Smooth muscle cell (in vitro differentiated cells): ENCODE measurements at regions not wholly inside any gene's neighbourhood (a gene's known extent, or its start where the extent isn't known, plus 50 kb on each side); places are given as distances from the start of the nearest gene placed in this dataset.

Experiments
- DNase-seq: peaks from one replicate; lab custom pipeline; 2025; ENCODE audit not compliant: unreplicated experiment; lab: John Stamatoyannopoulos, UW
- H2AFZ ChIP-seq: fragments of 200-600 bp; sonication (generic); 2 replicates; pipeline ENCODE4 v1.6.0; 2016; ENCODE audit warnings: antibody characterized with exemption, low read depth, mild to moderate bottlenecking
- H3F3A ChIP-seq: fragments of 200-600 bp; sonication (generic); 2 replicates; pipeline ENCODE4 v1.6.0; 2017; ENCODE audit warnings: antibody characterized with exemption, low read depth
- H3K27ac ChIP-seq: fragments of 200-600 bp; sonication (generic); 2 replicates; pipeline ENCODE4 v1.5.1; 2016; ENCODE audit warnings: low read depth, mild to moderate bottlenecking
- H3K27me3 ChIP-seq: fragments of 200-600 bp; sonication (generic); 2 replicates; pipeline ENCODE4 v1.6.1; 2016; ENCODE audit warnings: low read depth, mild to moderate bottlenecking
- H3K36me3 ChIP-seq: fragments of 200-600 bp; sonication (generic); 2 replicates; pipeline ENCODE4 v1.5.1; 2016; ENCODE audit warnings: low read depth
- H3K4me1 ChIP-seq: fragments of 200-600 bp; sonication (generic); 2 replicates; pipeline ENCODE4 v1.5.1; 2016; ENCODE audit warnings: low read depth
- H3K4me2 ChIP-seq: fragments of 200-600 bp; sonication (generic); 2 replicates; pipeline ENCODE4 v1.6.0; 2016; ENCODE audit warnings: mild to moderate bottlenecking
- H3K4me3 ChIP-seq: fragments of 200-600 bp; sonication (generic); 2 replicates; pipeline ENCODE4 v1.5.1; 2016; ENCODE audit warnings: mild to moderate bottlenecking
- H3K79me2 ChIP-seq: fragments of 200-600 bp; sonication (generic); 2 replicates; pipeline ENCODE4 v1.6.0; 2016; ENCODE audit warnings: low read depth, mild to moderate bottlenecking
- H3K9ac ChIP-seq: fragments of 200-600 bp; sonication (generic); 2 replicates; pipeline ENCODE4 v1.6.0; 2016; ENCODE audit warnings: low read depth
- H3K9me3 ChIP-seq: fragments of 200-600 bp; sonication (generic); replicated peaks from 2 replicates; pipeline ENCODE4 v1.5.1; 2016; ENCODE audit warnings: low read depth
- H4K20me1 ChIP-seq: fragments of 200-600 bp; sonication (generic); 2 replicates; pipeline ENCODE4 v1.6.0; 2016; ENCODE audit warnings: low read depth
- WGBS: methylation state at CpG from one replicate; pipeline ENCODE4 v1.1.7; 2016; ENCODE audit warnings: low lambda C conversion rate; 5-methylcytosine and 5-hydroxymethylcytosine counted together
- TF ChIP-seq, protein P1 (sequence below): fragments of 200-600 bp; sonication (generic); IDR thresholded peaks from 2 replicates; pipeline ENCODE4 v1.5.1; 2017; ENCODE audit warnings: borderline replicate concordance, mild to moderate bottlenecking, antibody characterized with exemption; ENCODE audit not compliant: insufficient read depth, poor library complexity, severe bottlenecking

DNA sequence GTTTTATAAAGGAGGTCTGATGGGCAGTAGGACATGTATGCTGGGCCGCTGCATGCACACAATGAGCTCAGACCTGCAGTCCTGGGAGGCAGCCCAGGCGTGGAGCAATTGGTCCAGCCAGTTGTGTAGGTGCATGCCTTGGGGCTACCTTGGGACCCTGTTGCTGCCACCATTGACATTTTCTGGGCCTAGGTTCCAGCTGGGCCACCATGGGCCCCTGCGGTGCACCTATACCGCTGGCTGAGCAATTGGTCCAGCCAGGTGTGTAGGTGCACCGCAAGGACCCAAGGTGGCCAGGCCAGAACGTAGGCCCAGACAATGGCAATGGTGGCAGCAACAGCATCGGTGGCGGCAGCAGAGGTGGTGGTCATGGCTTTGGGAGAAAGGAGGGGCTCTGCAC is 143.9 kb downstream of the PXDC1 start:
- Histone ChIP-seq H3K27me3 (no peaks in the 10 kb centered on the region), H4K20me1 (no peaks in the 10 kb centered on the region), H3F3A (no peaks in the 10 kb centered on the region), H2AFZ (no peak overlapping the region), H3K9ac (no peak overlapping the region), H3K4me2 (no peak overlapping the region), H3K79me2 (no peaks in the 10 kb centered on the region), H3K36me3 (no peaks in the 10 kb centered on the region), H3K4me1 (peaks cover 8% of the 10 kb centered on the region), H3K27ac (no peak overlapping the region), H3K9me3 (no peaks in the 10 kb centered on the region), H3K4me3 (no peak overlapping the region)
- WGBS = 94% methylated on average over 8 of the region's 8 CpGs
- TF ChIP-seq, protein P1, sequence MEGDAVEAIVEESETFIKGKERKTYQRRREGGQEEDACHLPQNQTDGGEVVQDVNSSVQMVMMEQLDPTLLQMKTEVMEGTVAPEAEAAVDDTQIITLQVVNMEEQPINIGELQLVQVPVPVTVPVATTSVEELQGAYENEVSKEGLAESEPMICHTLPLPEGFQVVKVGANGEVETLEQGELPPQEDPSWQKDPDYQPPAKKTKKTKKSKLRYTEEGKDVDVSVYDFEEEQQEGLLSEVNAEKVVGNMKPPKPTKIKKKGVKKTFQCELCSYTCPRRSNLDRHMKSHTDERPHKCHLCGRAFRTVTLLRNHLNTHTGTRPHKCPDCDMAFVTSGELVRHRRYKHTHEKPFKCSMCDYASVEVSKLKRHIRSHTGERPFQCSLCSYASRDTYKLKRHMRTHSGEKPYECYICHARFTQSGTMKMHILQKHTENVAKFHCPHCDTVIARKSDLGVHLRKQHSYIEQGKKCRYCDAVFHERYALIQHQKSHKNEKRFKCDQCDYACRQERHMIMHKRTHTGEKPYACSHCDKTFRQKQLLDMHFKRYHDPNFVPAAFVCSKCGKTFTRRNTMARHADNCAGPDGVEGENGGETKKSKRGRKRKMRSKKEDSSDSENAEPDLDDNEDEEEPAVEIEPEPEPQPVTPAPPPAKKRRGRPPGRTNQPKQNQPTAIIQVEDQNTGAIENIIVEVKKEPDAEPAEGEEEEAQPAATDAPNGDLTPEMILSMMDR = no peak
- no peak for DNase-seq

GRCh38 chr6:3607171-3607570 is 144.3 kb downstream of the PXDC1 start:
- no peaks in the 10 kb centered on the region for H3K27me3 ChIP-seq
- no peak overlapping the region for H2AFZ ChIP-seq
- 93% methylated on average over 4 of the region's 4 CpGs for WGBS
- no peaks in the 10 kb centered on the region for H4K20me1 ChIP-seq
- DNase-seq = no peak
- H3F3A ChIP-seq = no peaks in the 10 kb centered on the region
- TF ChIP-seq, protein P1 = no peak
- H3K27ac ChIP-seq = no peak overlapping the region
- H3K79me2 ChIP-seq = no peaks in the 10 kb centered on the region
- H3K4me3 ChIP-seq = no peak overlapping the region
- H3K36me3 ChIP-seq = no peaks in the 10 kb centered on the region
- H3K4me1 ChIP-seq = peaks cover 8% of the 10 kb centered on the region
- no peak overlapping the region for H3K9ac ChIP-seq
- H3K9me3 ChIP-seq = no peaks in the 10 kb centered on the region
- no peak overlapping the region for H3K4me2 ChIP-seq

DNA sequence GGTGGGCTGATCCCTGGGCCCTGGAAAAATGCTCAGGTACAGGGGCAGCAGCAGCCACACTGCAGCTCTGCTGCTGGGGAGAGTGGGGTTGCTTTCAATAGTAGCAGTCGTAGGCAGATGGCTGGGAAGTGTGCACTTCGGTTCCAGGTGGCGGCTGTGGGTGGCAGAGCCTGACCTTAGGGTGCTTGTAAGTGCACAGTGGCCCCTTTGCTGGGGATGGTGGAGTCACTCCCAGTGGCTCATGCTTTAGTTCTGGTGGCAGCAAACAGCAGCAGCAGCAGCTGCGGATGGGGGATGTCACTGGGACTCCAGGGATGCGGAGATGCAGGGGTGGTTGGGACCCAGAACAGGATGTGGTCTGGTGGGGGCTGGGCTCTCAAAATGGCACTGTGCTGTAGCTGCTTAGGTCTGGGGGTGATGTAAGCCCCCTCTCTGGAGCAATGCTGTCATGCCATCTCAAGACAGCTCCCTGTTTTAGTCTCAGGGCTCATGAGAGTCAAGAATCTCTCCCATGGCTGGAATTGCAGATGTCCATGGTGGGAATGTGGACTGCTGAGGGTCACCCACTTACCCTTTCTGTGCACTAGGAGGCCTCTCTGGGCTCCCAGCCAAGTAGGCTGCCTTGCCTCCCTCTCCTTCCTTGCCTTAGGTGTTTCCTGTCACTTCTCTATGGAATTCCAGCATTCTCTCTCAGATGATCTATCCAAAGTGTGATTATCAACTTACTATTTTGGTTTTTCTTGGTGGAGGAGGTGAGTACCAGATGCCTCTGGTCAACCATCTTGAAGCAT is 146.7 kb upstream of the SLC22A23 start:
- Histone ChIP-seq H3K4me1 (no peaks in the 10 kb centered on the region), H3K36me3 (peaks cover 4% of the 10 kb centered on the region), H3K27ac (no peak overlapping the region), H3K4me2 (no peak overlapping the region), H3K4me3 (no peak overlapping the region), H3F3A (no peaks in the 10 kb centered on the region), H4K20me1 (no peaks in the 10 kb centered on the region), H3K27me3 (no peaks in the 10 kb centered on the region), H3K9ac (no peak overlapping the region), H2AFZ (no peak overlapping the region), H3K9me3 (peaks cover 3% of the 10 kb centered on the region), H3K79me2 (no peaks in the 10 kb centered on the region)
- DNase-seq = no peak
- 97% methylated on average over 5 of the region's 5 CpGs for WGBS
- TF ChIP-seq, protein P1 = no peak

GRCh38 chr6:3601570-3601969 is 144.7 kb upstream of the SLC22A23 start:
- peaks cover 4% of the 10 kb centered on the region for H3K36me3 ChIP-seq
- TF ChIP-seq, protein P1 = no peak
- H3K9me3 ChIP-seq = peaks cover 3% of the 10 kb centered on the region
- no peaks in the 10 kb centered on the region for H4K20me1 ChIP-seq
- no peak overlapping the region for H3K9ac ChIP-seq
- H3K4me2 ChIP-seq = no peak overlapping the region
- H3K4me1 ChIP-seq = no peaks in the 10 kb centered on the region
- no peak for DNase-seq
- 99% methylated on average over 3 of the region's 3 CpGs for WGBS
- no peaks in the 10 kb centered on the region for H3K79me2 ChIP-seq
- no peak overlapping the region for H2AFZ ChIP-seq
- H3K27me3 ChIP-seq = no peaks in the 10 kb centered on the region
- no peaks in the 10 kb centered on the region for H3F3A ChIP-seq
- H3K4me3 ChIP-seq = no peak overlapping the region
- no peak overlapping the region for H3K27ac ChIP-seq
